ENCODE measurements at regions not wholly inside any gene's neighbourhood (a gene's known extent, or its start where the extent isn't known, plus 50 kb on each side); places are given as distances from the start of the nearest gene placed in this dataset.

DNA sequence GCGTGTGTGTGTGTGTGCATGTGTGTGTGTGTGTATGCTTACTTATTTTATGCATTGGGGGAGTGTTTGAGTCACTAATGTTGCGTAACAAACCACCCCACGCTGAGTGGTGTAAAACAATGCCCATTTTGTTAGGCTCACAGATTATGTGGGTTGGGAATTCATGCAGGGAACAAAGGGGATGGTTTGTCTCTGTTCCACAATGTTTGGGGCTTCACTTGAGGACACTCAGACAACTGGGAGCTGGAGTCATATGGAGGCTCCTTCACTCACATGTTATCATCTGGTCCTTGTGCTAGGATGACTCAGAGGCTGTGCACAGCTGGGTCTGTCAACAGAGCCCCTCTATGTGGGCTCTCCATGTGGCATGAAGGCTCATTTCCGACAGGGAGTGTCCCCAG, 51.3 kb upstream of the LARGE1 start:
- TF ChIP-seq CTCF (conservative IDR thresholded peaks at IDR 0.05; ENCODE audit: low read depth, low read length) = no peak
- no peak for DNase-seq (ENCODE audit: low read depth)
- no peak overlapping the region for H3K4me3 ChIP-seq (ENCODE audit: low read length)

DNA sequence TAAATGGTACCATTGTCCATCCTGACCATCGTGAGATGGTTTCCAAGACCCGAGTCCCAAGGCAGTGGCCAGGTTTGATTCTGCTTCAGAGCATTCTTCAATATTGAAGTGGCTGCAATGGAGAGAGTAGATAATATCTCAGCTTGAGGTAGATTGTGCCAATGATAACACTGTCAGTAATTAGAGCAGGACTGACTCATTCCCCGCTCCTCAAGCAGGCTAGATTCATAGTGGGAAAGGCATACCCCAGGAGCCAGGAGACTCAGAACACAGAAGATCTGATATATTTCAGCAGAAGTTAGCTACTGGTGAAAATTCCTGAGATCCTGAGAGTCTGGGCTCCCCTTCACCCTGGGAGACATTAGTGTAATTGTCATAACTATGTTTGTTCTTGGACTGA, 55.6 kb upstream of the LARGE1 start:
- no peak for DNase-seq (ENCODE audit: low read depth)
- TF ChIP-seq CTCF (conservative IDR thresholded peaks at IDR 0.05; ENCODE audit: low read depth, low read length) = no peak

DNA sequence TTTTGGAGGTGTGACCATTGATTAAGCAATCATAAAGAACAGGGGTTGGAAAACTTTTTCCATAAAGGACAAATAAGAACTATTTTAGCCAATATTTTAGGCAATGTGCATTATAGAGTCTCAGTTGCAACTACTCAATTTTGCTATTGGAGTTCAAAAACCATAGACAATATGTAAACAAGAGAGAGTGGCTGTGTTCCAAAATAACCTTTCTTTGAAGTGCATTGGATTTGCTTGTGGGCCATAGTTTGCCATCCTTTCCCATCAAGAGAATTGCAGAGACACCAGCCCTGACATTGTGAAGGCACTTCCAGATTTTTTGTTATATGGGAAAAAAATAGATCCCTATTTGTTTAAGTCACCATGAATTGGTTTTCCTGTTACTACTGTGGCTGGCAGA, 63.3 kb upstream of the LARGE1 start:
- no peak for DNase-seq (ENCODE audit: low read depth)
- no peak overlapping the region for H3K4me3 ChIP-seq (ENCODE audit: low read length)
- no peak for TF ChIP-seq CTCF (conservative IDR thresholded peaks at IDR 0.05; ENCODE audit: low read depth, low read length)

More for the DNA sequence above, 55.6 kb upstream of the LARGE1 start:
- no peak overlapping the region for H3K4me3 ChIP-seq (ENCODE audit: low read length)

DNA sequence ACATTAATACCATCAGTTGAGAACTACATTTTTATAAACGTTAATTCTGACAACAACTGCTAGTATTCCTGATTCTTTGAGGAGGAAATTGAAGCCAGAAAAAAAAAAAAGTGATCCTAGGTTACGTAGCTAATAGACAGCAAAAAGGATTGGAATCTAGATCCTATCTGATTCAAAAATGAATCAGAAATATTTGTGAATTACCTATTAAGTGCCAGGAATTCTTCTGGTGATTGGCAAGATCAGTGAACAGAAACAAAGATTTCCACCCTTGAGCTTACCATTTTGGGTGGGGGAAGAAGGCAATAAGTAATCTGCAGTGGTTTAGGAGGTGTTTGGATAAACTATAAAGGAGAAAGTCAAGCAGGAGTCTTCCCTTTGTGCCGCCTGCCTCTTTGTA, 63.9 kb upstream of the LARGE1 start:
- no peak overlapping the region for H3K4me3 ChIP-seq (ENCODE audit: low read length)
- no peak for DNase-seq (ENCODE audit: low read depth)
- TF ChIP-seq CTCF (conservative IDR thresholded peaks at IDR 0.05; ENCODE audit: low read depth, low read length) = no peak

DNA sequence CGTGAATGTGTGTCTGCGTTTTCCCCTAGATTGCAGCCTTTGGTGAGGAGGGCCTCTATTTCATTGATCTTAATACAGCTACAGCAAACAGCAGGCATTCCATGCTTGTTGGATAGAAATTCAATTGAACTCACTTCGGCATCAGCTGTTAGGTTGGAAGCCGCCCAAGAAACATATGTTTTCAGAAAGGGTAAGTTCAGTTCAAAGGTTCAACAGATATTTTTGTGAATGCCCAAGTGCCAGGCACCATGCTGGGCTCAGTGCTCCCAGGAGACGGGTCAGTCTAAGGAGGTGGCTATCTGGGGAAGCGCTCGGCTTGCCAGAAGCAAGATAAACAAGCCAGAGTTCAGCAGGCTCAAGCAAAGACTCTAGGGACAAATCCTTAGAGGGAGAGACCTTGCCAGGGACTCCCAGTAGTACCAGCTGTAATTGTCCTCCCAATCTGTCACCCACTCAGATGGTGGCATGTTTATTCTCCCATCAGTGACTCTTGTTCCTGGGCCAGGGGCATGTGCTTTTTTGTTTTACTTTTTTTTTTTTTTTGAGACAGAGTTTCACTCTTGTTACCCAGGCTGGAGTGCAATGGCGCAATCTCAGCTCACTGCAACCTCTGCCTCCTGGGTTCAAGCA, 64.5 kb upstream of the LARGE1 start:
- no peak for TF ChIP-seq CTCF (conservative IDR thresholded peaks at IDR 0.05; ENCODE audit: low read depth, low read length)
- DNase-seq (ENCODE audit: low read depth) = no peak
- H3K4me3 ChIP-seq (ENCODE audit: low read length) = no peak overlapping the region

- no peak overlapping the region for H3K4me3 ChIP-seq (ENCODE audit: low read length)
These were observed 65.2 kb upstream of the LARGE1 start for GRCh38 chr22:33985506-33985905.

More at GRCh38 chr22:33985506-33985905, 65.2 kb upstream of the LARGE1 start:
- DNase-seq (ENCODE audit: low read depth) = no peak
- no peak for TF ChIP-seq CTCF (conservative IDR thresholded peaks at IDR 0.05; ENCODE audit: low read depth, low read length)

Measured in retinal pigment epithelial cell (primary cell).